ENCODE measurements at regions not wholly inside any gene's neighbourhood (a gene's known extent, or its start where the extent isn't known, plus 50 kb on each side); places are given as distances from the start of the nearest gene placed in this dataset.

GRCh38 chr11:109526061-109526460 is 104.1 kb downstream of the C11orf87 start:
- no peaks in the 10 kb centered on the region for H3K27me3 ChIP-seq (ENCODE audit: control insufficient read depth in 3 of 3, insufficient read depth in 3 of 3, low read length in 3 of 3)
- DNase-seq, result no peak
- H3K36me3 ChIP-seq (ENCODE audit: control insufficient read depth in 3 of 3, insufficient read depth in 2 of 3, low read depth in 1 of 3, low read length in 3 of 3), result no peaks in the 10 kb centered on the region
- H3K27ac ChIP-seq (ENCODE audit: low read depth in 1 of 3, low read length in 2 of 3), result no peak overlapping the region
- H3K4me3 ChIP-seq (ENCODE audit: low read depth in 1 of 3, low read length in 3 of 3), result no peak overlapping the region
- H3K4me1 ChIP-seq (ENCODE audit: control insufficient read depth in 3 of 3, insufficient read depth in 2 of 3, low read depth in 1 of 3, low read length in 2 of 3), result no peaks in the 10 kb centered on the region
- WGBS, 3 donors, result 88 to 93% (median 90%) methylated on average over 5 of the region's 5 CpGs
- no peak for FAIRE-seq
- H3K9me3 ChIP-seq (ENCODE audit: control insufficient read depth in 2 of 2, insufficient read depth in 1 of 2, low read depth in 1 of 2, low read length in 1 of 2), result no peaks in the 10 kb centered on the region

- Histone ChIP-seq H3K4me1 (ENCODE audit: control insufficient read depth in 3 of 3, insufficient read depth in 2 of 3, low read depth in 1 of 3, low read length in 2 of 3) (no peaks in the 10 kb centered on the region), H3K9me3 (ENCODE audit: control insufficient read depth in 2 of 2, insufficient read depth in 1 of 2, low read depth in 1 of 2, low read length in 1 of 2) (no peaks in the 10 kb centered on the region), H3K4me3 (ENCODE audit: low read depth in 1 of 3, low read length in 3 of 3) (no peak overlapping the region), H3K27me3 (ENCODE audit: control insufficient read depth in 3 of 3, insufficient read depth in 3 of 3, low read length in 3 of 3) (no peaks in the 10 kb centered on the region), H3K27ac (ENCODE audit: low read depth in 1 of 3, low read length in 2 of 3) (no peak overlapping the region), H3K36me3 (ENCODE audit: control insufficient read depth in 3 of 3, insufficient read depth in 2 of 3, low read depth in 1 of 3, low read length in 3 of 3) (no peaks in the 10 kb centered on the region)
- 52 to 63% (median 58%) methylated on average over 4 of the region's 4 CpGs for WGBS, 3 donors
- DNase-seq, result no peak
- no peak for FAIRE-seq
These were observed 104.9 kb downstream of the C11orf87 start for GRCh38 chr11:109526931-109527330.

- 42 to 47% (median 47%) methylated on average over 1 of the region's 1 CpG for WGBS, 3 donors
- Histone ChIP-seq H3K4me3 (ENCODE audit: low read depth in 1 of 3, low read length in 3 of 3) (no peak overlapping the region), H3K9me3 (ENCODE audit: control insufficient read depth in 2 of 2, insufficient read depth in 1 of 2, low read depth in 1 of 2, low read length in 1 of 2) (no peaks in the 10 kb centered on the region), H3K27ac (ENCODE audit: low read depth in 1 of 3, low read length in 2 of 3) (no peak overlapping the region), H3K36me3 (ENCODE audit: control insufficient read depth in 3 of 3, insufficient read depth in 2 of 3, low read depth in 1 of 3, low read length in 3 of 3) (no peaks in the 10 kb centered on the region), H3K27me3 (ENCODE audit: control insufficient read depth in 3 of 3, insufficient read depth in 3 of 3, low read length in 3 of 3) (no peaks in the 10 kb centered on the region), H3K4me1 (ENCODE audit: control insufficient read depth in 3 of 3, insufficient read depth in 2 of 3, low read depth in 1 of 3, low read length in 2 of 3) (no peaks in the 10 kb centered on the region)
- DNase-seq (no peak), FAIRE-seq (no peak)
These were observed 105.5 kb downstream of the C11orf87 start for GRCh38 chr11:109527496-109527895.

GRCh38 chr11:109547356-109548027 is 125.5 kb downstream of the C11orf87 start:
- no peak for DNase-seq
- Histone ChIP-seq H3K36me3 (ENCODE audit: control insufficient read depth in 3 of 3, insufficient read depth in 2 of 3, low read depth in 1 of 3, low read length in 3 of 3) (no peaks in the 10 kb centered on the region), H3K27me3 (ENCODE audit: control insufficient read depth in 3 of 3, insufficient read depth in 3 of 3, low read length in 3 of 3) (no peaks in the 10 kb centered on the region), H3K9me3 (ENCODE audit: control insufficient read depth in 2 of 2, insufficient read depth in 1 of 2, low read depth in 1 of 2, low read length in 1 of 2) (peaks cover 0 to 2% of the 10 kb centered on the region in 2 donors), H3K27ac (ENCODE audit: low read depth in 1 of 3, low read length in 2 of 3) (no peak overlapping the region), H3K4me3 (ENCODE audit: low read depth in 1 of 3, low read length in 3 of 3) (no peak overlapping the region), H3K4me1 (ENCODE audit: control insufficient read depth in 3 of 3, insufficient read depth in 2 of 3, low read depth in 1 of 3, low read length in 2 of 3) (no peaks in the 10 kb centered on the region)
- 80 to 86% (median 84%) methylated on average over 6 of the region's 6 CpGs for WGBS, 3 donors
- no peak for FAIRE-seq

- no peak for DNase-seq
- Histone ChIP-seq H3K9me3 (ENCODE audit: control insufficient read depth in 2 of 2, insufficient read depth in 1 of 2, low read depth in 1 of 2, low read length in 1 of 2) (peaks cover 0 to 2% of the 10 kb centered on the region in 2 donors), H3K4me3 (ENCODE audit: low read depth in 1 of 3, low read length in 3 of 3) (no peak overlapping the region), H3K27me3 (ENCODE audit: control insufficient read depth in 3 of 3, insufficient read depth in 3 of 3, low read length in 3 of 3) (no peaks in the 10 kb centered on the region), H3K36me3 (ENCODE audit: control insufficient read depth in 3 of 3, insufficient read depth in 2 of 3, low read depth in 1 of 3, low read length in 3 of 3) (no peaks in the 10 kb centered on the region), H3K27ac (ENCODE audit: low read depth in 1 of 3, low read length in 2 of 3) (no peak overlapping the region), H3K4me1 (ENCODE audit: control insufficient read depth in 3 of 3, insufficient read depth in 2 of 3, low read depth in 1 of 3, low read length in 2 of 3) (no peaks in the 10 kb centered on the region)
- FAIRE-seq, result no peak
- WGBS, 3 donors, result 91 to 97% (median 95%) methylated on average over 3 of the region's 3 CpGs
These were observed 130.4 kb downstream of the C11orf87 start for GRCh38 chr11:109552376-109552775.

GRCh38 chr11:109553284-109553683 is 131.3 kb downstream of the C11orf87 start:
- H3K4me3 ChIP-seq (ENCODE audit: low read depth in 1 of 3, low read length in 3 of 3), result no peak overlapping the region
- DNase-seq (no peak), FAIRE-seq (no peak)
- 92 to 96% (median 93%) methylated on average over 1 of the region's 1 CpG for WGBS, 3 donors
- H3K27me3 ChIP-seq (ENCODE audit: control insufficient read depth in 3 of 3, insufficient read depth in 3 of 3, low read length in 3 of 3), result no peaks in the 10 kb centered on the region
- no peaks in the 10 kb centered on the region for H3K36me3 ChIP-seq (ENCODE audit: control insufficient read depth in 3 of 3, insufficient read depth in 2 of 3, low read depth in 1 of 3, low read length in 3 of 3)
- H3K4me1 ChIP-seq (ENCODE audit: control insufficient read depth in 3 of 3, insufficient read depth in 2 of 3, low read depth in 1 of 3, low read length in 2 of 3), result no peaks in the 10 kb centered on the region
- no peaks in the 10 kb centered on the region for H3K9me3 ChIP-seq (ENCODE audit: control insufficient read depth in 2 of 2, insufficient read depth in 1 of 2, low read depth in 1 of 2, low read length in 1 of 2)
- no peak overlapping the region for H3K27ac ChIP-seq (ENCODE audit: low read depth in 1 of 3, low read length in 2 of 3)

- H3K4me3 ChIP-seq (ENCODE audit: low read depth in 1 of 3, low read length in 3 of 3), result no peak overlapping the region
- H3K36me3 ChIP-seq (ENCODE audit: control insufficient read depth in 3 of 3, insufficient read depth in 2 of 3, low read depth in 1 of 3, low read length in 3 of 3), result no peaks in the 10 kb centered on the region
- no peak overlapping the region for H3K27ac ChIP-seq (ENCODE audit: low read depth in 1 of 3, low read length in 2 of 3)
- FAIRE-seq, result no peak
- DNase-seq, result no peak
- H3K4me1 ChIP-seq (ENCODE audit: control insufficient read depth in 3 of 3, insufficient read depth in 2 of 3, low read depth in 1 of 3, low read length in 2 of 3), result no peaks in the 10 kb centered on the region
- no peaks in the 10 kb centered on the region for H3K27me3 ChIP-seq (ENCODE audit: control insufficient read depth in 3 of 3, insufficient read depth in 3 of 3, low read length in 3 of 3)
- no peaks in the 10 kb centered on the region for H3K9me3 ChIP-seq (ENCODE audit: control insufficient read depth in 2 of 2, insufficient read depth in 1 of 2, low read depth in 1 of 2, low read length in 1 of 2)
These were observed 133.0 kb downstream of the C11orf87 start for GRCh38 chr11:109554951-109555350.

- Histone ChIP-seq H3K36me3 (ENCODE audit: control insufficient read depth in 3 of 3, insufficient read depth in 2 of 3, low read depth in 1 of 3, low read length in 3 of 3) (no peaks in the 10 kb centered on the region), H3K27me3 (ENCODE audit: control insufficient read depth in 3 of 3, insufficient read depth in 3 of 3, low read length in 3 of 3) (no peaks in the 10 kb centered on the region), H3K9me3 (ENCODE audit: control insufficient read depth in 2 of 2, insufficient read depth in 1 of 2, low read depth in 1 of 2, low read length in 1 of 2) (peaks cover 4 to 16% of the 10 kb centered on the region in 2 donors), H3K4me1 (ENCODE audit: control insufficient read depth in 3 of 3, insufficient read depth in 2 of 3, low read depth in 1 of 3, low read length in 2 of 3) (no peaks in the 10 kb centered on the region), H3K4me3 (ENCODE audit: low read depth in 1 of 3, low read length in 3 of 3) (no peak overlapping the region), H3K27ac (ENCODE audit: low read depth in 1 of 3, low read length in 2 of 3) (no peak overlapping the region)
- FAIRE-seq (no peak), DNase-seq (no peak)
- 87 to 90% (median 88%) methylated on average over 1 of the region's 1 CpG for WGBS, 3 donors
These were observed 142.3 kb downstream of the C11orf87 start for GRCh38 chr11:109564241-109564640.

- DNase-seq (no peak), FAIRE-seq (no peak)
- Histone ChIP-seq H3K4me1 (ENCODE audit: control insufficient read depth in 3 of 3, insufficient read depth in 2 of 3, low read depth in 1 of 3, low read length in 2 of 3) (no peaks in the 10 kb centered on the region), H3K27me3 (ENCODE audit: control insufficient read depth in 3 of 3, insufficient read depth in 3 of 3, low read length in 3 of 3) (no peaks in the 10 kb centered on the region), H3K4me3 (ENCODE audit: low read depth in 1 of 3, low read length in 3 of 3) (no peak overlapping the region), H3K36me3 (ENCODE audit: control insufficient read depth in 3 of 3, insufficient read depth in 2 of 3, low read depth in 1 of 3, low read length in 3 of 3) (no peaks in the 10 kb centered on the region), H3K9me3 (ENCODE audit: control insufficient read depth in 2 of 2, insufficient read depth in 1 of 2, low read depth in 1 of 2, low read length in 1 of 2) (no peaks in the 10 kb centered on the region), H3K27ac (ENCODE audit: low read depth in 1 of 3, low read length in 2 of 3) (no peak overlapping the region)
- WGBS, 3 donors, result 80 to 83% (median 82%) methylated on average over 6 of the region's 6 CpGs
These were observed 160.5 kb downstream of the C11orf87 start for GRCh38 chr11:109582470-109582869.
